Stimulated activated naive CD4-positive, alpha-beta T cell treated with Interleukin-2 at 50 U/mL for 16 hours (primary cell): ENCODE measurements at regions not wholly inside any gene's neighbourhood (a gene's known extent, or its start where the extent isn't known, plus 50 kb on each side); places are given as distances from the start of the nearest gene placed in this dataset.

Source experiments
- DNase-seq: peaks from one replicate; lab custom pipeline; 2025; lab: John Stamatoyannopoulos, UW

DNA sequence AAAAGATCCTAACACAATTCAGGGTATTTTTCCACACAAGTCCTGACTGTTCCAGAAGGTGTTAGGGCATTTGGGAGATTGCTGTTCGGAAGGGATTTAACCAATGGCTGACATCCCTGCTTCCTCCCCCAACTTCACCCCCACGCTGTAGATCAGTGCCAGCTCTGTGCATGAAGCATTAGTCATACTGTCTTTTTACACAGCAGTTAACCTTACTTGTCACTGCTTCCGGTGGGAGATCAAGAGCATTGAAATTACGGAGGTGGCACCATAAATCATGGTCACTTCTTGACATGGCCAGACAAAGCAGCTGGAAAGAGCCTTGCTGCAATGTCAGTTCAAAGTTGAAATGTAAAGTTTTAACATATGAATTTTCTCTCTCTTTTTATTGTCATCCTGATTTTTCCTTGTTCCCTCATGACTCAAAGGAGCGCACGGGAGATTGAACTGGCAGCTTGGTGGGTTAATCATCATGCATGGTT lies 70.2 kb downstream of the HRH4 start:
- DNase-seq: no peak

DNA sequence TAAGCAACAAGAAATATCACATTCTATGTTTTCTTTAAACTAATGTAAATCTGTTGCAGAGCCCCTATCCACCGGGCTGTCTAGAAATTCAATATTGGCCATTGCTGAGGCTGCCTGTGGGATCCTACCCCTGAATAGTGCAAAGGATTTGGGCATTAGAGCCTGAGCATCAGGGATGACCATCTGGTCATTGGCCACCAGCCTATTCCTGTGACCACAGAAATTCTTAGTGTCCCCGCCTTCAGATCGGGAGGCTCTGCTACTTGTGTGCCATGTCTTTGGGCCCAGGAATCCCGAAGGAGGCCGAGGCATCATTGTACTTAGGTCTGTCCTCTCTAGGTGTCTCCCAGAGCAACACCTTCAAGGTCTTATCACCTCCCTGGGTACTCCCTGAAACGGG lies 73.8 kb downstream of the HRH4 start:
- DNase-seq: no peak

GRCh38 chr18:24534737-24535136 lies 74.3 kb downstream of the HRH4 start:
- no peak for DNase-seq

DNA sequence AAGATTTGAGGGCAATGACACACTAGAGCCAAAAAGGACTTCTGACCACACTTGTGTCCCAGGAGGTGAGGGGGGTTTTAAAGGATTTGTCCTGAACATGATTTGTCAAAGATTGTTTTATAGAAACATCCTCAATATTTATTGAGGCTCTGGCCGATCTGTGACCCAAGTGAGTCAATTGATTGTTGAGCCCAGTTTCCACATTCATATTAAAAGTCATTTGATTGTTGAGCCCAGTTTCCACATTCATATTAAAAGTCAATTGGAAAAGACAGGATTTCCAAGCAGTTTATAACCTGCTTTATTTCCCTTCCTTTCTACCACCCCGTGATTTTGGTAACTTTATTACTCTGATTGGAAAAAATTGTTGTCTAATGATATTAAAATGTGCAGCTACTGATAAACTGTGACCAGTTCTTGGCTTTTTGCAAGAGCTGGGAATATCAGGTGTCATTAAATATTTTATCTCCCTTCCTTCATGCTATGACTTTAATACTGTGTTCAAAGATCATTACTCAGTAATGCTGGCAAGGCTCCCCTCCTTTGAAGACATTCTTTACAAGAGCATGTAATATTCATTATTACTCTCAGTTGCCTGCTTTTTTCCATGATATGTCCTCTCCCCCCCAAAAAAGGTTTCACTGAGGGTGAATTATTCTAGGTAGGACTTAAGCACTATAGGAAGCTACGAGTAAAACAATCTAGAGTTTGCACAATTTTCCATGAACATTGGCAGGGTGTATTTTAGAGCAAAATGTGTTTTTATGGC lies 75.3 kb downstream of the HRH4 start:
- DNase-seq: no peak

- DNase-seq: no peak
These were observed 75.9 kb downstream of the HRH4 start for GRCh38 chr18:24536326-24536725.

- no peak for DNase-seq
These were observed 76.4 kb downstream of the HRH4 start for GRCh38 chr18:24536834-24537233.

- no peak for DNase-seq
These were observed 78.2 kb downstream of the HRH4 start for GRCh38 chr18:24538414-24539264.

- no peak for DNase-seq
These were observed 79.6 kb downstream of the HRH4 start for GRCh38 chr18:24539866-24540617.

- no peak for DNase-seq
These were observed 80.5 kb downstream of the HRH4 start for GRCh38 chr18:24540896-24541295.

DNA sequence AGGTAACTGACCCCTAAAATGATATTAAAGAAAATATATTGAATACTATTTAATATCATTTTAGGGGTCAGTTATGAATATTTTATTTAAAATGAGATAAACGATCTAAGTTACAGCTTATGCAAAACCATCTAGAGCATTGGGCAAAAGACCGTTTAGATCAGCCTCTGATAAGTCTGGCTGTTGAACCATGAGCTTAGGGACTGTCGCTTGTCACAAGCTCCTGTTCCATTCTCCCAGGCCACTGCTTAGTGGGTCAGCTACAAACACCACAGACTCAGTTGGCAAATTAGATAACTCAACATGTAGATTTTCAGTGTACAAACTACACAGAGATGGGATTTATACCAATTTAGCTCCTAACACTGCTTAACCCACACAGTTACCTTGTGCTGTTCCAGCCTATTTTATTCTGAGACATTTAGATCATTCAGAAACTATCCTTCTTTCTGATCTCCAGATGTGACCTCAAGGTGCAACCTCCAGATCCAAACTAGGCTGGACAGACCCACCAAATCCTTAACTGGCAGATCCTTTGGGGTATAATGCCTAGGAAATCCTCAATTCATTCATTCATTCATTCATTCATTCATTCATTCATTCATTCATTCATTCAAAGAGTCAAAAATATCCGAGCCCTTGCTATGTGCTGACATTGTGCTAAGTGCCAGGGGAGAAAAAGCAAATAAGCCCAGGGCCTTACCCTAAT lies 82.8 kb downstream of the HRH4 start:
- DNase-seq: no peak

DNA sequence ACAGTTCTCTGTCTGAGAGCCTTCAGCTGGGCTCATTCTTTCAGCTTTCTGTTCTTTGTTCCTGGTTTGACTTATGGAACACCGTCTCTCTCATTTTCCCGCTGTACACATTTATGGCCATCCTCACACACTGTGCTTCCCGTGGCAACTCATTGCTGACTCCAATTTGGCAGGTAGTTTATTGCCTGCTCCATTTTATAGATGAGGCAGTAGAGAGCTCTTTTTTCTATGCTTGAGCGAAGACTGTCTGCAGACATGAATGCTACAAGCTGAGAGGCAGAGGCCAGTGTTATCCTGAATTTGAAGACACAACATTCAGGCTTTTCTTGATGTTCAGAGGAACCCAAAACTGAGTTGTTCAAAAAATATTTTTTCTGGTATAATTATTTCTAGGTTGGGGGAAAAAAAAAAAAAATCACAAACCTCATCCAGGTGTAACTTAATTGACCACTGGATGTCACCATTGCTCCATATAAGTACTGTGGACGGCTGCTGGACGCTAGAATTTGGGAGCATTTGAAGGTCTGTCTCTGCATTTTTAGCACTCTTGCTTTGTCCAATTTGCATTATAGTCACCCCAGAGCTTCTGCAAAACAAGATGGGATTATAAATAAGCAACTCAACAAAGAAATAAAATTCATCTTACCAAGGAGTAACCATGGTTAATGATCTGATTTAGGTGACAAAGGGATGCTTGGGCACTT lies 83.5 kb downstream of the HRH4 start:
- no peak for DNase-seq

- DNase-seq: no peak
These were observed 84.5 kb downstream of the HRH4 start for GRCh38 chr18:24544949-24545348.

DNA sequence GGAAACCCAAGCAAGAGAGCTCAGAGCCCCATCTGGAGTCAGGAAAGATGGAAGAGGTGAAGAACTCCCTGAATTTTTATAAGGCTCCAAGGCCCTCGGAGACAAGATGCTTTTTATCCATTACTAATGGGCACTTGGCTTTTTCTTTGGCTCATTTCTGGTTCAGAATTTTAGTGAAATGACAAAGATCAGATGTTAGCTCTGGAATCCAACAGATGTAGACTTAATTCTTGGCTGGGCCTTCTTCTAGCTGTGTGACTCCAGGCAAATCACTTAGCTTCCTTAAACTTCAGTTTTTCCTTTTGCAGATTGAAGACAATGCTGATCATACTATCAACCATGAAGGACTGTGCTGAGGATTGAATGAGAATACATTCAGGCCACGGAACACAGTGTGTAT lies 85.2 kb downstream of the HRH4 start:
- no peak for DNase-seq

DNA sequence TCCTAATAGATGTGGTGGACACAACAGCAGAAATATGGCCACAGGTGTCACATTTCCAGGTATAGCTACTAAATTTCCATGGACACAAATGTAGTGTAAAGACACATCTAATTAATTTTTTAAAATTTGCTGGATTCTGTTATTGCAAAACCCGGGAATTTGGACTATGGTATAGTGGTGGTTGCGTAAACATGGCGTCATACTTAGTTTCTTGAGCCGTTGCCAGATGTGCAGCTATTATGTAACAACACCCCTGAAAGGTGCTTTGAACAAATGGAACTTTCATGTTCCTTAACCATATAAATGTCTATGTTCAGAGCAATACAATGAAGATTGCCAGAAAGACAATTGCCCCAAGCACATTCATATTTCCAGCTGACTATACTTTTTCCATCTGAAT lies 85.9 kb downstream of the HRH4 start:
- no peak for DNase-seq

GRCh38 chr18:24548583-24548982 lies 88.1 kb downstream of the HRH4 start:
- no peak for DNase-seq

GRCh38 chr18:24552218-24552617 lies 91.8 kb downstream of the HRH4 start:
- no peak for DNase-seq

GRCh38 chr18:24553571-24554285 lies 93.3 kb downstream of the HRH4 start:
- no peak for DNase-seq

- DNase-seq: no peak
These were observed 98.0 kb downstream of the HRH4 start for GRCh38 chr18:24558403-24558802.

- DNase-seq: no peak
These were observed 99.1 kb downstream of the HRH4 start for GRCh38 chr18:24559526-24559925.

DNA sequence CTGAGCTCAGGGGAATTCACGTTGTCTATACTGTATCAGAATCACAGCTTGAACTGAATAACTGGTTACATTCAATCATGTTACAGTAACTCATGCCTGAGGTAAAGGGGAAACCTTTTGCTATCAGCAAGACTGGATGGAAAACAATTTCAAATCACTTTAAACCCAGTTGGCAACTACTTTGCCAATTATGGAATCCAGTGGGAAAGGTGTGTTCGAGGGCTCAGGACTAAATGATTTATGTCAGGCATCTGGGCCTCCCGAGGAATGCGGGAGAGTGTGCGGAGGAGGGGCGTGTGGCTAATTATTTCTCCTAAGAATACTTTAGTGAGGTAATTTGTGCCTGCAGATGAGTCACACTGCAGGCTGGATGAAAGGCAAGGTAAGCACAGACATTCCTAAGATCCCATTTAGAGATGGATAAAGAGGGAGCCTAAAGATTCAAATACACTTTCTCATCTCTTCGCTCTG lies 100.1 kb downstream of the HRH4 start:
- DNase-seq: no peak
